ENCODE measurements at regions not wholly inside any gene's neighbourhood (a gene's known extent, or its start where the extent isn't known, plus 50 kb on each side); places are given as distances from the start of the nearest gene placed in this dataset.
"Not testable (repeated sequence)": the region's sequence is repeated elsewhere in the genome, so short reads cannot be mapped to it uniquely, and the experiment has no call there.

DNA sequence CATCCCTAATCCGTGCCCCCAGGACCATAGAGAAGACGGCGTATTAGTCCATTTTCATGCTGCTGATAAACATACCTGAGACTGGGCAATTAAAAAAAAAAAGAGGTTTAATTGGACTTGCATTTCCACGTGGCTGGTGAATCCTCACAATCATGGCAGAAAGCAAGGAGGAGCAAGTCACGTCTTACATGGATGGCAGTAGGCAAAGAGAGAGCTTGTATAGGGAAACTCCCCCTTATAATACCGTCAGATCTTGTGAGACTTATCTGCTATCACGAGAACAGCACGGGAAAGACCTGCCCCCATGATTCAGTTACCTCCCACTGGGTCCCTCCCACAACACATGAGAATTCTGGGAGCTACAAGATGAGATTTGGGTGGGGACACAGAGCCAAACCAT lies 145.8 kb upstream of the G2E3 start:
- not testable (repeated sequence) for H3K27ac ChIP-seq (ENCODE audit: insufficient read depth, low read length, poor library complexity, severe bottlenecking); H3K4me1 Mint-ChIP-seq; H3K4me1 ChIP-seq (ENCODE audit: control insufficient read depth, insufficient read depth, low read length, poor library complexity, severe bottlenecking); H3K9me3 Mint-ChIP-seq; H3K27ac Mint-ChIP-seq; H3K9me3 ChIP-seq (ENCODE audit: control insufficient read depth in 2 of 2, low read length in 2 of 2); H3K27me3 ChIP-seq (ENCODE audit: control insufficient read depth, insufficient read depth, low read length); H3K36me3 Mint-ChIP-seq; H3K36me3 ChIP-seq (ENCODE audit: control insufficient read depth, insufficient read depth, low read length); DNase-seq; H3K4me3 Mint-ChIP-seq; ATAC-seq (ENCODE audit: low read depth in 2 of 2); H3K4me3 ChIP-seq (ENCODE audit: low read depth, low read length)
- peaks cover 10% of the 10 kb centered on the region for H3K27me3 Mint-ChIP-seq

DNA sequence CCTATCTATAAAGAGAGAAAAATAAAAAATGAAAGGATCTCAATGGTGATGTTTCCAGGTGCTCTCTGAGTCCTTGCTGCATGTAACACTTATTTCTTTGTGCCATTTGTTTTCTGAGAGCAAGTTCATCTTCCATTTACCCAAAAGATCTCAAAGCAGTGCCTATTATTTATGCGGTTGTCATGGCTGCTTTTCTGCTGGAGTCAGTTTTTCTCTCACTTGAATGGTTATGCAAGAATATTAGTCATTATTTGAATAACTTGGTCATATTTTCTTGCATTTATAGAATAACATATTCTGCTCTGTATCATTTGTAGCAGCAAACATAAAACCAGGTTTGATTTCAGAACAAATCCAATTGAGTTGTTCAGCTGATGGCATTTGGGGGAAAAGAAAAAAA lies 141.8 kb upstream of the G2E3 start:
- ATAC-seq (ENCODE audit: low read depth in 2 of 2), result no peak
- H3K27me3 ChIP-seq (ENCODE audit: control insufficient read depth, insufficient read depth, low read length), result no peaks in the 10 kb centered on the region

DNA sequence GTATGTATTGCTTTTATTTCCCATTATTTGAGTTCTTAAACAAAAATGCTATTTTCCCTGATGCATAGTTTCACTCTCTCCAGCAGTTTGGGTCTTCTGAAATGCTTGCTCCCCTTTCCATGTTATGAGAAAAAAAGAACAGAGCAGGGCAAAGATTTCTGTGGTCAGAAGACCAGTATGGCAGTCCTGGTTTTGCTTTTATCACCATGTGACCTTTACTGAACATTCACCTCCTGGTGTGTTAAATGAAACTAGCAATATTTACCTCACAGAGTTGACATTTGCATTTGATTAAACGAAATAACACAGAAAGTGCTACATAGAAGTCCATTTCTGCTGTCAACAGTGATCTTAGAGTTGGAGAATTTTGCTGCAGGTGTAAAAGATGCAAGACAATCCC lies 141.0 kb upstream of the G2E3 start:
- H3K9me3 Mint-ChIP-seq, result peaks cover 0 to 3% (median 0%) of the 10 kb centered on the region in 7 donors
- H3K4me3 Mint-ChIP-seq, result no peak overlapping the region
- DNase-seq, result no peak
- Histone ChIP-seq H3K36me3 (ENCODE audit: control insufficient read depth, insufficient read depth, low read length) (no peaks in the 10 kb centered on the region), H3K4me3 (ENCODE audit: low read depth, low read length) (no peak overlapping the region), H3K9me3 (ENCODE audit: control insufficient read depth in 2 of 2, low read length in 2 of 2) (no peaks in the 10 kb centered on the region), H3K27me3 (ENCODE audit: control insufficient read depth, insufficient read depth, low read length) (no peaks in the 10 kb centered on the region), H3K27ac (ENCODE audit: insufficient read depth, low read length, poor library complexity, severe bottlenecking) (no peak overlapping the region), H3K4me1 (ENCODE audit: control insufficient read depth, insufficient read depth, low read length, poor library complexity, severe bottlenecking) (no peaks in the 10 kb centered on the region)
- ATAC-seq (ENCODE audit: low read depth in 2 of 2), result no peak
- no peaks in the 10 kb centered on the region for H3K36me3 Mint-ChIP-seq
- H3K27ac Mint-ChIP-seq, result no peak overlapping the region
- H3K4me1 Mint-ChIP-seq, result no peaks in the 10 kb centered on the region
- no peaks in the 10 kb centered on the region for H3K27me3 Mint-ChIP-seq

More for the DNA sequence above, 141.8 kb upstream of the G2E3 start:
- no peaks in the 10 kb centered on the region for H3K9me3 ChIP-seq (ENCODE audit: control insufficient read depth in 2 of 2, low read length in 2 of 2)
- H3K4me1 ChIP-seq (ENCODE audit: control insufficient read depth, insufficient read depth, low read length, poor library complexity, severe bottlenecking), result no peaks in the 10 kb centered on the region
- Mint-ChIP-seq H3K27ac (no peak overlapping the region), H3K9me3 (peaks cover 0 to 4% (median 0%) of the 10 kb centered on the region in 7 donors), H3K4me1 (no peaks in the 10 kb centered on the region), H3K4me3 (no peak overlapping the region), H3K36me3 (no peaks in the 10 kb centered on the region), H3K27me3 (peaks cover 4% of the 10 kb centered on the region)
- no peak overlapping the region for H3K27ac ChIP-seq (ENCODE audit: insufficient read depth, low read length, poor library complexity, severe bottlenecking)
- no peak overlapping the region for H3K4me3 ChIP-seq (ENCODE audit: low read depth, low read length)
- H3K36me3 ChIP-seq (ENCODE audit: control insufficient read depth, insufficient read depth, low read length), result no peaks in the 10 kb centered on the region
- no peak for DNase-seq

DNA sequence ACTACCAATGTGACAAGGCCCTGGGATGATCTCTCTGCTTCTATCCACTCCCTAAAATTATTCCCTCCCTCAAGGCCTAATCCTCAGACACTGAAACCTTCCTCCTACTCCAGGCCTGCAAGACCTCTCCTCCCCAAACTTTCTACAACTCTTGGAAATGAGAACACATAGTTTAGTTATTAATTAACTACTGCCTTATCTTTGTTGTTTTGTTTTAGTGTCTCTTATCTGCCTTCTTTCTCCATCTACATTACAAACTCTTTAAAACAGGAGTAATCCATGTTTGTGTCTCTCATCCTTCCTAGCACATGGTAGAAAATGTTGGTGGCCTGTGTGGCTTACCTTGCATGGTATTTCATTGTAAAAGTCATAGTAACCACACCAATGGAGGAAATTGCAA lies 139.9 kb upstream of the G2E3 start:
- ATAC-seq (ENCODE audit: low read depth in 2 of 2) (no peak), DNase-seq (no peak)
- Histone ChIP-seq H3K36me3 (ENCODE audit: control insufficient read depth, insufficient read depth, low read length) (no peaks in the 10 kb centered on the region), H3K4me1 (ENCODE audit: control insufficient read depth, insufficient read depth, low read length, poor library complexity, severe bottlenecking) (no peaks in the 10 kb centered on the region), H3K27me3 (ENCODE audit: control insufficient read depth, insufficient read depth, low read length) (no peaks in the 10 kb centered on the region), H3K9me3 (ENCODE audit: control insufficient read depth in 2 of 2, low read length in 2 of 2) (no peaks in the 10 kb centered on the region), H3K4me3 (ENCODE audit: low read depth, low read length) (no peak overlapping the region), H3K27ac (ENCODE audit: insufficient read depth, low read length, poor library complexity, severe bottlenecking) (no peak overlapping the region)
- Mint-ChIP-seq H3K9me3 (no peaks in the 10 kb centered on the region), H3K27me3 (no peaks in the 10 kb centered on the region), H3K36me3 (no peaks in the 10 kb centered on the region), H3K4me1 (no peaks in the 10 kb centered on the region), H3K4me3 (no peak overlapping the region), H3K27ac (no peak overlapping the region)

DNA sequence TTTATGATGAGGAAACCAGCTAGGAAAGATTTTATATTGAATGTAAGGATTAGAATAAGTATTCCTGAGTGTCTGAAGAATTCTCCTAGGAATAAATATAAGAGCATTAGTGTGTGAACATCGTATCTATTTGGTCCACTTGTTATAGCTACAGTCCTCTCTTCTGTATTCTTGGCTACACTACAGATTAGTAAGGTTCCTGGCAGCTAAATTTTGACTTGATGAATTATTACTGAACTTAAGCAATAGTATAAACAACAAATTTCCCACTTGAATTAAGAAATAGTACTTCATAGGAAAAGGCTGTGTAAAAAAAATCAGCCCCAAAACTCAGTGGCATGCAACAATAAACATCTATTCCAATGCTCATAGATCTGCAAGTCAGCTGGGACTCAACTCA lies 138.4 kb upstream of the G2E3 start:
- Mint-ChIP-seq H3K36me3 (no peaks in the 10 kb centered on the region), H3K27me3 (no peaks in the 10 kb centered on the region), H3K9me3 (peaks cover 0 to 4% (median 0%) of the 10 kb centered on the region in 7 donors), H3K27ac (no peak overlapping the region), H3K4me3 (no peak overlapping the region), H3K4me1 (no peaks in the 10 kb centered on the region)
- no peaks in the 10 kb centered on the region for H3K36me3 ChIP-seq (ENCODE audit: control insufficient read depth, insufficient read depth, low read length)
- no peaks in the 10 kb centered on the region for H3K9me3 ChIP-seq (ENCODE audit: control insufficient read depth in 2 of 2, low read length in 2 of 2)
- no peaks in the 10 kb centered on the region for H3K27me3 ChIP-seq (ENCODE audit: control insufficient read depth, insufficient read depth, low read length)
- no peak for ATAC-seq (ENCODE audit: low read depth in 2 of 2)
- no peaks in the 10 kb centered on the region for H3K4me1 ChIP-seq (ENCODE audit: control insufficient read depth, insufficient read depth, low read length, poor library complexity, severe bottlenecking)
- no peak overlapping the region for H3K4me3 ChIP-seq (ENCODE audit: low read depth, low read length)
- no peak overlapping the region for H3K27ac ChIP-seq (ENCODE audit: insufficient read depth, low read length, poor library complexity, severe bottlenecking)
- no peak for DNase-seq

DNA sequence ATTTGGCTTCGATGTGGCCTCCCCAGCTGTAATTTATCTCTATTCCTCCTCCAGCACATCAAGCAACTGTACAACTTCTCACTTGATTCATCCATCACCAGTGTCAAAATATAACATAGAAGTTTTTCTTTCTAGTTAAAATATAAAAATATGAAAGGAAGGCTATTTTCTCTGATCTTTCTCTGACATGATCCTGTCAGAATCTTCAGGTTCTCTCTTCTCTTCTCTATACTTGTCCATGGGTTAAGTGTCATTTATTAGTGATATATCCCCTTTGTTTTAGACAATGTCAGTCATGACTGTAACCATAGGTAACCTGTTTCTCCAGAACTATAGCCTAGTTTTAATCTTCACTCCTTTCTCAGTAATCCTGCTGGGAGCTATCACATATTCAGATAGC lies 132.5 kb upstream of the G2E3 start:
- ATAC-seq (ENCODE audit: low read depth in 2 of 2) (no peak), DNase-seq (no peak)
- Mint-ChIP-seq H3K36me3 (no peaks in the 10 kb centered on the region), H3K4me1 (no peaks in the 10 kb centered on the region), H3K4me3 (no peak overlapping the region), H3K27me3 (peaks cover 5% of the 10 kb centered on the region), H3K27ac (no peak overlapping the region), H3K9me3 (peaks cover 0 to 5% (median 2%) of the 10 kb centered on the region in 7 donors)
- Histone ChIP-seq H3K27ac (ENCODE audit: insufficient read depth, low read length, poor library complexity, severe bottlenecking) (no peak overlapping the region), H3K27me3 (ENCODE audit: control insufficient read depth, insufficient read depth, low read length) (no peaks in the 10 kb centered on the region), H3K4me3 (ENCODE audit: low read depth, low read length) (no peak overlapping the region), H3K36me3 (ENCODE audit: control insufficient read depth, insufficient read depth, low read length) (no peaks in the 10 kb centered on the region), H3K9me3 (ENCODE audit: control insufficient read depth in 2 of 2, low read length in 2 of 2) (no peaks in the 10 kb centered on the region), H3K4me1 (ENCODE audit: control insufficient read depth, insufficient read depth, low read length, poor library complexity, severe bottlenecking) (no peaks in the 10 kb centered on the region)

DNA sequence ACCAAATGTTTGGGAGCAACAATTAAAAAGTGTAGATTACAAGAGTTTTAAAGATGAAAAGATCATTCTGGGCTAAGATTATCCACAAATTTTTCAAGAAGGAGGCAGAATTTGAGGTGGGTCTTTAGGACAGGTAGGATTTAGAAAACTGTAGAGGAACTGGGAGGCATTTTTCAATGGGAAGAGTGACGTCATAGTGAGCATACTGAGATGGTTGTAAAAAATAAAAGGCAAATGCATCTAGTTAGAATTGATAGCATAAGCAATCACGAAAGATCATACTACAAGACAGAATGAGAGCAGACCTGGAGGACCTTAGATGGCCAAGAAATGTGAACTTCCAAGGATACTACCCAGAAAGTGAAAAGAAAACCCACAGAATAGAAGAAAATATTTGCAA lies 131.6 kb upstream of the G2E3 start:
- Histone ChIP-seq H3K4me3 (ENCODE audit: low read depth, low read length) (no peak overlapping the region), H3K4me1 (ENCODE audit: control insufficient read depth, insufficient read depth, low read length, poor library complexity, severe bottlenecking) (no peaks in the 10 kb centered on the region), H3K9me3 (ENCODE audit: control insufficient read depth in 2 of 2, low read length in 2 of 2) (no peaks in the 10 kb centered on the region), H3K27me3 (ENCODE audit: control insufficient read depth, insufficient read depth, low read length) (no peaks in the 10 kb centered on the region), H3K27ac (ENCODE audit: insufficient read depth, low read length, poor library complexity, severe bottlenecking) (no peak overlapping the region), H3K36me3 (ENCODE audit: control insufficient read depth, insufficient read depth, low read length) (no peaks in the 10 kb centered on the region)
- no peaks in the 10 kb centered on the region for H3K4me1 Mint-ChIP-seq
- H3K4me3 Mint-ChIP-seq, result no peak overlapping the region
- no peaks in the 10 kb centered on the region for H3K36me3 Mint-ChIP-seq
- H3K27ac Mint-ChIP-seq, result no peak overlapping the region
- ATAC-seq (ENCODE audit: low read depth in 2 of 2) (no peak), DNase-seq (no peak)
- peaks cover 5% of the 10 kb centered on the region for H3K27me3 Mint-ChIP-seq
- peaks cover 0 to 5% (median 2%) of the 10 kb centered on the region in 7 donors for H3K9me3 Mint-ChIP-seq

DNA sequence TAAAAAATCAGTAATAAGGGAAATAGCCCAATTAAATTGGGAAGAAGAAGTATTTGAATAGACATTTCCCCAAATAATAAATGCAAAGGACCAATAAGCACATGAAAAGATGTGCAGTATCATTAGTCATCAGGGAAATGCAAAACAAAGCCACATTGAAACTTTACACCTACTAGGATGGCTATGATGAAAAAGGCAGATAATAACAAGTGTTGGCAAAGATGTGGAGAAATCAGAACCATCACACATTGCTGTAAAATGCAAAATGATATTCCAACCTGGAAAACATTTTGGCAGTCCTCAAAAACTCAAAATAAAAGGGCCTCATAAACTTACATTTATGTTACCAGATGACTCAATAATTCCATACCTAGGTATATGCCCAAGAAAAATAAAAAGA lies 131.1 kb upstream of the G2E3 start:
- no peak overlapping the region for H3K4me3 ChIP-seq (ENCODE audit: low read depth, low read length)
- no peak for ATAC-seq (ENCODE audit: low read depth in 2 of 2)
- H3K9me3 ChIP-seq (ENCODE audit: control insufficient read depth in 2 of 2, low read length in 2 of 2), result no peaks in the 10 kb centered on the region

More for the DNA sequence above, 131.1 kb upstream of the G2E3 start:
- DNase-seq, result no peak
- Histone ChIP-seq H3K4me1 (ENCODE audit: control insufficient read depth, insufficient read depth, low read length, poor library complexity, severe bottlenecking) (no peaks in the 10 kb centered on the region), H3K27ac (ENCODE audit: insufficient read depth, low read length, poor library complexity, severe bottlenecking) (no peak overlapping the region), H3K27me3 (ENCODE audit: control insufficient read depth, insufficient read depth, low read length) (no peaks in the 10 kb centered on the region), H3K36me3 (ENCODE audit: control insufficient read depth, insufficient read depth, low read length) (no peaks in the 10 kb centered on the region)
- no peaks in the 10 kb centered on the region for H3K4me1 Mint-ChIP-seq
- H3K27me3 Mint-ChIP-seq, result peaks cover 5% of the 10 kb centered on the region
- H3K27ac Mint-ChIP-seq, result no peak overlapping the region
- peaks cover 0 to 5% (median 2%) of the 10 kb centered on the region in 7 donors for H3K9me3 Mint-ChIP-seq
- H3K4me3 Mint-ChIP-seq, result no peak overlapping the region
- H3K36me3 Mint-ChIP-seq, result no peaks in the 10 kb centered on the region
